ENCODE measurements at regions not wholly inside any gene's neighbourhood (a gene's known extent, or its start where the extent isn't known, plus 50 kb on each side); places are given as distances from the start of the nearest gene placed in this dataset.

- no peaks in the 10 kb centered on the region for H3K36me3 ChIP-seq (ENCODE audit: control insufficient read depth, insufficient read depth, low read length)
- no peaks in the 10 kb centered on the region for H3K27me3 ChIP-seq (ENCODE audit: control insufficient read depth, insufficient read depth, low read length)
- DNase-seq (ENCODE audit: low read depth): no peak
- H3K4me3 ChIP-seq (ENCODE audit: low read depth, low read length): no peak overlapping the region
- no peak for TF ChIP-seq CTCF (IDR thresholded peaks at IDR 0.05; ENCODE audit: insufficient read depth, low read length, poor library complexity, severe bottlenecking)
Observed at GRCh38 chr14:65346474-65346873, 66.1 kb upstream of the FUT8 start.

GRCh38 chr14:65346895-65347294 is 65.6 kb upstream of the FUT8 start:
- no peaks in the 10 kb centered on the region for H3K27me3 ChIP-seq (ENCODE audit: control insufficient read depth, insufficient read depth, low read length)
- DNase-seq (ENCODE audit: low read depth): no peak
- no peak overlapping the region for H3K4me3 ChIP-seq (ENCODE audit: low read depth, low read length)
- TF ChIP-seq CTCF (IDR thresholded peaks at IDR 0.05; ENCODE audit: insufficient read depth, low read length, poor library complexity, severe bottlenecking): no peak
- H3K36me3 ChIP-seq (ENCODE audit: control insufficient read depth, insufficient read depth, low read length): no peaks in the 10 kb centered on the region

GRCh38 chr14:65348137-65348536 is 64.4 kb upstream of the FUT8 start:
- Histone ChIP-seq H3K4me3 (ENCODE audit: low read depth, low read length) (no peak overlapping the region), H3K27me3 (ENCODE audit: control insufficient read depth, insufficient read depth, low read length) (no peaks in the 10 kb centered on the region), H3K36me3 (ENCODE audit: control insufficient read depth, insufficient read depth, low read length) (no peaks in the 10 kb centered on the region)
- TF ChIP-seq CTCF (IDR thresholded peaks at IDR 0.05; ENCODE audit: insufficient read depth, low read length, poor library complexity, severe bottlenecking): no peak
- DNase-seq (ENCODE audit: low read depth): no peak

GRCh38 chr14:65349100-65349499 is 63.4 kb upstream of the FUT8 start:
- H3K27me3 ChIP-seq (ENCODE audit: control insufficient read depth, insufficient read depth, low read length): no peaks in the 10 kb centered on the region
- no peak for TF ChIP-seq CTCF (IDR thresholded peaks at IDR 0.05; ENCODE audit: insufficient read depth, low read length, poor library complexity, severe bottlenecking)
- no peaks in the 10 kb centered on the region for H3K36me3 ChIP-seq (ENCODE audit: control insufficient read depth, insufficient read depth, low read length)
- no peak overlapping the region for H3K4me3 ChIP-seq (ENCODE audit: low read depth, low read length)
- no peak for DNase-seq (ENCODE audit: low read depth)

- no peak for TF ChIP-seq CTCF (IDR thresholded peaks at IDR 0.05; ENCODE audit: insufficient read depth, low read length, poor library complexity, severe bottlenecking)
- no peak overlapping the region for H3K4me3 ChIP-seq (ENCODE audit: low read depth, low read length)
Observed at GRCh38 chr14:65351493-65352194, 60.9 kb upstream of the FUT8 start.

GRCh38 chr14:65352964-65353530 is 59.5 kb upstream of the FUT8 start:
- H3K36me3 ChIP-seq (ENCODE audit: control insufficient read depth, insufficient read depth, low read length): no peaks in the 10 kb centered on the region
- TF ChIP-seq CTCF (IDR thresholded peaks at IDR 0.05; ENCODE audit: insufficient read depth, low read length, poor library complexity, severe bottlenecking): peak; percentile 15
- no peak overlapping the region for H3K4me3 ChIP-seq (ENCODE audit: low read depth, low read length)
- H3K27me3 ChIP-seq (ENCODE audit: control insufficient read depth, insufficient read depth, low read length): no peaks in the 10 kb centered on the region
- peak; percentile 41 for DNase-seq (ENCODE audit: low read depth)

More at GRCh38 chr14:65351493-65352194, 60.9 kb upstream of the FUT8 start:
- H3K27me3 ChIP-seq (ENCODE audit: control insufficient read depth, insufficient read depth, low read length): no peaks in the 10 kb centered on the region
- no peaks in the 10 kb centered on the region for H3K36me3 ChIP-seq (ENCODE audit: control insufficient read depth, insufficient read depth, low read length)
- DNase-seq (ENCODE audit: low read depth): no peak
